ENCODE measurements at regions not wholly inside any gene's neighbourhood (a gene's known extent, or its start where the extent isn't known, plus 50 kb on each side); places are given as distances from the start of the nearest gene placed in this dataset.

- no peak overlapping the region for H3K4me2 ChIP-seq (ENCODE audit: insufficient read depth, low read length)
- no peaks in the 10 kb centered on the region for H3K4me1 ChIP-seq (replicated peaks in 1 of 2; ENCODE audit: control insufficient read depth in 2 of 2, insufficient read depth in 2 of 2, low read length in 2 of 2)
- DNase-seq (ENCODE audit: extremely low read depth in 1 of 4, low spot score in 3 of 4) = no peak
- TF ChIP-seq ILK (tag; IDR thresholded peaks at IDR 0.05; ENCODE audit: borderline replicate concordance, low read depth) (no peak), SP2 (IDR thresholded peaks at IDR 0.05; ENCODE audit: extremely low read depth, low read depth, low read length, poor library complexity, severe bottlenecking) (no peak)
- no peaks in the 10 kb centered on the region; a peak in 2 of 5 replicates for H3K27me3 ChIP-seq (ENCODE audit: control insufficient read depth in 2 of 2, insufficient read depth in 2 of 2, low read length in 2 of 2)
- in situ Hi-C loops (cut with MboI) (no loop called here), intact Hi-C loops (cut with micrococcal nuclease) (no loop called here)
- CTCF ChIA-PET (ENCODE audit: low intra/inter-chr PET ratio) = interaction anchor here (0.6 kb wide), 1 partner anchor 1363 kb away, joined by 4 read pairs; no protein-coding TSS in a partner anchor
- H3K27ac ChIP-seq (ENCODE audit: extremely low read depth, low read depth, low read length) = no peak overlapping the region
- no peak overlapping the region for H2AFZ ChIP-seq (ENCODE audit: low read depth, low read length)
- no peak overlapping the region for H3K4me3 ChIP-seq
- no TSS peak for BruUV-seq (replicated peaks)
- H3K79me2 ChIP-seq (ENCODE audit: control insufficient read depth, insufficient read depth, low read length) = no peaks in the 10 kb centered on the region
- POLR2A ChIA-PET = no interaction called here
- H3K9ac ChIP-seq (ENCODE audit: insufficient read depth in 1 of 2, low read depth in 2 of 2, low read length in 2 of 2) = no peak overlapping the region
- 3% methylated on average over 4 of the region's 4 CpGs for WGBS (ENCODE audit: insufficient coverage, low coverage, missing lambda C conversion rate)
- no peak for FAIRE-seq
- H4K20me1 ChIP-seq (replicated peaks; ENCODE audit: control insufficient read depth, insufficient read depth, low read length) = no peaks in the 10 kb centered on the region
- no peaks in the 10 kb centered on the region for H3K36me3 ChIP-seq (ENCODE audit: control insufficient read depth, insufficient read depth, low read length)
- H3K9me1 ChIP-seq (ENCODE audit: control insufficient read depth, insufficient read depth, low read length) = no peaks in the 10 kb centered on the region
- H3K9me3 ChIP-seq (replicated peaks; ENCODE audit: control insufficient read depth, insufficient read depth, low read depth, low read length) = no peaks in the 10 kb centered on the region
- no peak for ATAC-seq
Observed at GRCh38 chr18:6591491-6591890, 138.0 kb upstream of the ARHGAP28 start.

GRCh38 chr18:6592522-6592921 lies 137.0 kb upstream of the ARHGAP28 start:
- no peak for DNase-seq (ENCODE audit: extremely low read depth in 1 of 4, low spot score in 3 of 4)
- no peak overlapping the region for H3K4me2 ChIP-seq (ENCODE audit: insufficient read depth, low read length)
- CTCF ChIA-PET (ENCODE audit: low intra/inter-chr PET ratio) = no interaction called here
- H3K79me2 ChIP-seq (ENCODE audit: control insufficient read depth, insufficient read depth, low read length) = no peaks in the 10 kb centered on the region
- H3K9me3 ChIP-seq (replicated peaks; ENCODE audit: control insufficient read depth, insufficient read depth, low read depth, low read length) = no peaks in the 10 kb centered on the region
- BruUV-seq (replicated peaks) = no TSS peak
- no peak for FAIRE-seq
- H3K4me1 ChIP-seq (replicated peaks in 1 of 2; ENCODE audit: control insufficient read depth in 2 of 2, insufficient read depth in 2 of 2, low read length in 2 of 2) = no peaks in the 10 kb centered on the region
- H3K27me3 ChIP-seq (ENCODE audit: control insufficient read depth in 2 of 2, insufficient read depth in 2 of 2, low read length in 2 of 2) = no peaks in the 10 kb centered on the region; a peak in 2 of 5 replicates
- H3K9me1 ChIP-seq (ENCODE audit: control insufficient read depth, insufficient read depth, low read length) = no peaks in the 10 kb centered on the region
- H3K4me3 ChIP-seq = no peak overlapping the region
- in situ Hi-C loops (cut with MboI) (no loop called here), intact Hi-C loops (cut with micrococcal nuclease) (no loop called here)
- POLR2A ChIA-PET = no interaction called here
- H3K9ac ChIP-seq (ENCODE audit: insufficient read depth in 1 of 2, low read depth in 2 of 2, low read length in 2 of 2) = no peak overlapping the region
- no peak for TF ChIP-seq MAFK (IDR thresholded peaks at IDR 0.05; ENCODE audit: low read length)
- TF ChIP-seq ZKSCAN3 (CRISPR knock-in tag; IDR thresholded peaks at IDR 0.05) = no peak
- TF ChIP-seq TARDBP (IDR thresholded peaks at IDR 0.05) = no peak
- no peak for TF ChIP-seq ZBED1 (IDR thresholded peaks at IDR 0.05)
- TF ChIP-seq ZNF212 (CRISPR knock-in tag; IDR thresholded peaks at IDR 0.05) = no peak
- TF ChIP-seq ZBTB2 (IDR thresholded peaks at IDR 0.05) = no peak
- no peak for TF ChIP-seq CHD2 (IDR thresholded peaks at IDR 0.05; ENCODE audit: low read depth, low read length)
- no peak for TF ChIP-seq NFRKB (IDR thresholded peaks at IDR 0.05; ENCODE audit: low read depth)
- TF ChIP-seq KLF13 (tag; IDR thresholded peaks at IDR 0.05; ENCODE audit: borderline replicate concordance, low read depth) = no peak
- TF ChIP-seq IRF2 (CRISPR knock-in tag; IDR thresholded peaks at IDR 0.05) = no peak
- no peak for TF ChIP-seq BRD9 (IDR thresholded peaks at IDR 0.05; ENCODE audit: low read depth, partially characterized antibody)
- no peak for ATAC-seq
- no peaks in the 10 kb centered on the region for H4K20me1 ChIP-seq (replicated peaks; ENCODE audit: control insufficient read depth, insufficient read depth, low read length)
- WGBS (ENCODE audit: insufficient coverage, low coverage, missing lambda C conversion rate) = 3% methylated on average over 2 of the region's 2 CpGs
- no peaks in the 10 kb centered on the region for H3K36me3 ChIP-seq (ENCODE audit: control insufficient read depth, insufficient read depth, low read length)
- H2AFZ ChIP-seq (ENCODE audit: low read depth, low read length) = no peak overlapping the region
- H3K27ac ChIP-seq (ENCODE audit: extremely low read depth, low read depth, low read length) = no peak overlapping the region
